CD1c-positive myeloid dendritic cell (primary cell): ENCODE measurements at regions not wholly inside any gene's neighbourhood (a gene's known extent, or its start where the extent isn't known, plus 50 kb on each side); places are given as distances from the start of the nearest gene placed in this dataset.

Source experiments
- DNase-seq: peaks from one replicate; pipeline ENCODE4 v3.0.0-alpha.2; 2016; ENCODE audit errors: extremely low spot score

GRCh38 chr10:94192974-94193373 lies 169.8 kb downstream of the NOC3L start:
- no peak for DNase-seq

- no peak for DNase-seq
These were observed 169.2 kb downstream of the NOC3L start for GRCh38 chr10:94193466-94193924.

GRCh38 chr10:94194256-94194655 lies 168.5 kb downstream of the NOC3L start:
- no peak for DNase-seq

DNA sequence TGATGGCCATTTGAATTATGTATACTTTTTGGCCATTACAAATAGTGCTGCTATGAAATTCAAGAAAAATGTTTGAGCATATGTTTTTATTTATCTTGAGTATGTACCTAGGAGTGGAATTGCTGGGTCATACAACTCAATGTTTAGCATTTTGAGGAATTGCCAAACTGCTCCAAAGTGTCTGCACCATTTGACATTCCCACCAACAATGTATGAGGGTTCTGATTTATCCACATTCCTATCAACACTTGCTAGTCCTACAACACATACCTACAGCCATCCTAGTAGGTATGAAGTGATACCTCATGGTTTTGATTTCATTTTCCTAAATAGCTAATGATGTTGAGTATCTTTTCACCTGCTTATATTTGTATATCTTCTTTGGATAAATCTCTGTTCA lies 165.5 kb downstream of the NOC3L start:
- DNase-seq: no peak

DNA sequence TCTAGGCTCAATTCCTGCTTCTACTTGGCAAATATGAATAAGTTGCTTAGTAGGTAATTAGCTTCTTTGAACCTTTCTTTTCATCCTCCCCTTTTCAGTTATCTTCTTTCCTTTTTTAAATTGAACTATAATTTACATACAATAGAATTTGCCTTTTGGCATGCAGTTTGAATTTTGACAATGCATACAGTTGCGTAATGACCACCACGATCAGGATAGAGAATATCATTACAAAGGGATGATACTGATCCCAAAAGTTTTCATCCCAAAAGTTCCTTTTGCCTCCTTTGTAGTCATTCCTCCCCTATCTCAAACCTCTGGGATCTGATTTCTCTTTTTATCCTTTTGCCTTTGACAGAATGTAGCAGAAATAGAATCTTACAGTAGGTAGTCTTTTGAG lies 164.4 kb downstream of the NOC3L start:
- DNase-seq: no peak

DNA sequence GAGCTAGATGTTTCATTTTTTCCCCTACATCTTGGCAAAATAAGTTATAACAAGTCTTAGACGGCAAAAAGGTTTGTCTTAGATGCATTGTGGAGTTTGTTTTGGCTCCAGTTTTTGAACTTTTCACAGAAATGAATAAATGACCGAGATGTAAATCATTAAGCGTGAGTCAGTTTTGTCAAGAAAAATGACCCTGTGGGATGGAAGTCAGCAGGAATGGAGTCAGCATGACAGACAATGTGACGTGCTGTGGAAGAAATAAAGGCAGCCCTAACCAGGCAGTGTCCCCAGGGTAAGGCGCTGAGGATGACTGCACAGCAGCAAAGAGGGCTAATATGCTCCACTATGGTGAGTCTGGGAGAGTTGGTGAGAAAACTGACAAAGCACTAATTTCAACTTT lies 163.2 kb downstream of the NOC3L start:
- no peak for DNase-seq

GRCh38 chr10:94200146-94200837 lies 162.4 kb downstream of the NOC3L start:
- no peak for DNase-seq

DNA sequence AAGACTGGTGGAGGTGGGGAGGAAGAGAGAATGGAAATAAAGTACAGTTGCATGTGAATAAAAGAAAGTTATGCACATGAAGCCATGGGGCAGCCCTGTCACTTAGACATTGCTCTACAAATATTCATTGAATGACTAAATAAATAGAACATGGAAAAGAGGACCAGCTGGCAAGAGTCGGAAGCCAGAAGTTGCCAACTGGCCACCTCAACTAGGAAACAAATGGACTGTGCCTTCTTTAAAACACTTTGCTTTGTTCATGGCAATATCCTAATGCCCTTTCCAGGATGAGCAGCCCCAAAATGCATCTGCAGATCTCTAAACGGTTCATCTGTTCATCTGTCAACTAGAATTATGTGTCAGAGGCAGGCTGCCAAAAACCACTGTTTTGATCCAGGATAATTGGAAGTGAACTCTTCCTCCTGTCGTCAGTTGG lies 157.3 kb downstream of the NOC3L start:
- no peak for DNase-seq

DNA sequence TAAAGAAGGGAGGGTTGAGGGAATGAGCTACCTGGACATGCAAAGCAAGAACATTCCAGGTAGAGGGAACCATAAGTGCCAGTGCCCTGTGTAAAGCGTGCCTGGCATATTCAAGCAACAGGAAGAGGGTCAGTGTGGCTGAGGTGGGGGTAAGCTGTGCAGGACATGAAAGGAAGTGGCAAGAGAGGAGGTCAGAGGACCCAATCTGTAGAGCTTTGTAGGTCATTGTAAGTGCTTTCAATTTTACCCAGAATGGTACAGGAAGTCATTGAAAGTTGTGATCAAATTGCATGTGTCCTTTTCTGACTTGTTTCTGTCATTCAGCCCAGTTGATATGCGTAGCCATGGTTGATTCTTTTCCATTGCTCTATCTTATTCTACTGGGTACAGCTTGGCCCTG lies 156.6 kb downstream of the NOC3L start:
- DNase-seq: no peak

GRCh38 chr10:94208315-94208714 lies 154.4 kb downstream of the NOC3L start:
- no peak for DNase-seq

DNA sequence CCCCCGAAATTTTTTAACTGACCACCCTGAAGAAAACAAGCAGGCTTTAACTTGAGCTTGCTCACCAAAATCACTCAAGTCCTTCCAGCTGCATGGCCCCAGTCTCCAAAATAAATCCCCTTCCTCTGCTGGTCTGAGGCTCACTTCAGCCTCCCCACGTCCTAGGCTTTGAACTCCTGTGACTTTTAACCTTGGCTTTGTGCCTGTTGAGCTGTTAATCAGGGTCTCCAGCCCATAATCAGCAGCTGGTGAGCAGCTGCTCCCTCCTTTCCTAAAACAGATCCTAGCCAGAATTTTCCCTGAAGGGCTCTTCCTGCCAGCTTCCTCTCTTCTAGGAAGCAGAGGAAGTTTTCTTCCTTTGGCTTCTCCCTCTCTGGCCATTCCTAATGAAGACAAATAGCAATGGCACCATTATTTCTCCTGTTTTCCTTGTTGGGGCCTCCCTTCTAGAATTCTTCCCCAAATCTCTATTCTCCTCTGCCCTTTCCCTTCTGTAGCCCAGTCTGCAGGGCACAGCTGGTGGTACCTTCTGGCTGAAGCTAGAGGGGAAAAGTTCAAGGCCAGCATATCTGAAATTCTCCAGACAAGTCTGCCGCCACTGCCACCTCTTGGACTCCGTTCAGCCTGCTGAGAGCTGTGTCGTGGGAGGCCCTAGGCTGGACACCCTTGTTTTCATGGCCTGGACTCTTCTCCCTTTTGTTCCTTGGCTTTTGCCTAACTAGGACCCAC lies 152.1 kb downstream of the NOC3L start:
- no peak for DNase-seq

DNA sequence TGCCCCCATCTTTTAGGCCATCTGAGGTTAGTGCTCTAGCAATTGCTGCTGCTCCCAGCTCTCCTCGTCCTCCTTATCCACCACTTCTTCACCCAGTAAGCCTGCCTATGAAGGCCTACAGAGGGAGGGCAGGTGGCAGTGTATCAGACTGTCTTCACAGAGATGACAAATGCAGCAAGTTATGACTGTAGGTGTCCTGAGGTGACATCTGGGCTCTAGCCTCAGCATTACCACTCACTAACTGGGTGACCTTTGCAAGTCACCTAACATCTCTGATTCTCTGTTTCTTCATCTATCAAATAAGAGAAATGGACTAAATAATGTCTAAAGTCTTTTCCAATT lies 151.6 kb downstream of the NOC3L start:
- DNase-seq: no peak

DNA sequence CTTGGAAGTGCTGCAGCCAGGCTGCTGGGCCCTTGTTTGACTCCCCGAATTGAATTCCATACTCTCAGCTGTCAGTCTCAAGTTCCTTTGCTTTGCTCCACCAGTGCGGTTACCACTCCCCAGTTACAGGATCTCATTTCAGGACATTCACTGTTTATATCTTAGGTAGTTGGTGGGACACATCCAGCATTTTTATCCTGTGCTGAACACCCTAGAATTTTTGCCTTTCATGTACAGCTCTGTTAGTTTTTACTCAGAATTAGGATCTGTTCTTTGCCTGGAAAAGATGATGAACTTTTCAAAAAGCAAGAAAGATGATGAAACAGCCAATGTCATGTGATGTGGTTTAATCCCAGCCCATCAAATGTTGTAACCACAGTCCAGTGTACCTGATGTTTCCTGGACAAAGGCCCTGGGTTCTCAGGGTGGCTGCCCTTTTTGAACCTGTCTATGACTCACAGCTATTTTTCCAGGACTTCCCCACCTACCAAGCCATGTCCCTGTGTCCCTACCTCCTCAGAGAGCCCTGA lies 149.7 kb downstream of the NOC3L start:
- DNase-seq: no peak

DNA sequence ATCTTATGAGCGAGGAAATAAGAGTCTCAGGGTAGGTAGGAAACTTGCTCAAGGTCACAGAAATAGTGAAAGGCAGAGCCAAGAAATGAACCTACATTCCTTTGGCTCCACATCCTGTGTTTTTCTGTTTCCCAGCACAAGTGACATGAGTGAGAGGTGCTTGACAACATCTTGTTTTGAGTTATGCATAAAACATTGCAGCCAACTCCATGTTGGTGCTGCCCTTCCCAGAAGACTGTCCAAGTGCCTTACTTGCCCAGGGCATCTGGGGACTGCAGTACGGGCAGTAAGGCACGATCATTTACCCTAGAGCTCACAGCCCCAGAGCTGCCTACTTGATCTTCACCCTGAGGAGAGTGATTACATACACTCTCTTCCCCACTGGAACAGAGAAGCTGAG lies 148.8 kb downstream of the NOC3L start:
- no peak for DNase-seq

DNA sequence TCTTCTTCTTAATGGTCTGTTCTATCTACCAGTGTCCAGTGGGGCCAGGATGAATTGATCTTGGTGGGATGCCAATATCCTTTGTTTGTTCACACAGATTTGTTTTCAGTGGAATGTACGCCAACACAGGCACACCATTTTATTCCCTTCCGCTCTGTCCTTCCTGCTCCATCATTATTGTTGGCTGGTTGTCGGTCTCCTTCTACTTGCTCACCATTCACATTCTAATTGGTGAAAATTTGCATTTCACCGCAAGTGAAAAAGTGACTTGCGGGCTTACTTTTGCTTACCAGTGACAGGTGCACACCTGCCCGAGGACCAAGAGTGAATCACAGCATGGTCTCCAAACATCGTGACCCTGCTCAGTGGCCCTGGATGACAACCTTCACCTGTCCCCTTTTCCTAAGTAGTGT lies 148.3 kb downstream of the NOC3L start:
- no peak for DNase-seq

- no peak for DNase-seq
These were observed 146.5 kb downstream of the NOC3L start for GRCh38 chr10:94216201-94216600.

GRCh38 chr10:94217411-94217810 lies 145.3 kb downstream of the NOC3L start:
- no peak for DNase-seq

- DNase-seq: no peak
These were observed 144.1 kb downstream of the NOC3L start for GRCh38 chr10:94218493-94219183.

GRCh38 chr10:94219829-94220228 lies 142.9 kb downstream of the NOC3L start:
- DNase-seq: no peak

DNA sequence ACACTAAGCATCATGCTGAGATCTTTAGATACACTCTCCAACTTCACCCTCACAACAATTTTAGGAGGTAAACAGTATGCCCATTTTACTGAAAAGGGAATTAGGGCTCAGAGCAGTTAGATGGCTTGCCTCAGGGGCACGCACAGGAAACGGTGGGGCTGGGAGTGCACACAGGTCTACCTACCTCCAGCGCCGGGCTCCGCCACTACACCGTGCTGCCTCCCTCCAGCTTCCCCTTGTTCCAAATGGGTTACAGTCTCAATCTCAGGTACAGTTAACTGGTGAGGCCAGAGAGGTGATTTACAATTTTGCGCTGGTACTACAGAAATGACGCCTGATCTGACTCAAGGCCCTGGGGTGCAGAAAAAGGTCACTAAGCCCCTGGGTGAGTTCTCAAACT lies 142.0 kb downstream of the NOC3L start:
- no peak for DNase-seq

GRCh38 chr10:94223702-94224370 lies 138.9 kb downstream of the NOC3L start:
- no peak for DNase-seq

DNA sequence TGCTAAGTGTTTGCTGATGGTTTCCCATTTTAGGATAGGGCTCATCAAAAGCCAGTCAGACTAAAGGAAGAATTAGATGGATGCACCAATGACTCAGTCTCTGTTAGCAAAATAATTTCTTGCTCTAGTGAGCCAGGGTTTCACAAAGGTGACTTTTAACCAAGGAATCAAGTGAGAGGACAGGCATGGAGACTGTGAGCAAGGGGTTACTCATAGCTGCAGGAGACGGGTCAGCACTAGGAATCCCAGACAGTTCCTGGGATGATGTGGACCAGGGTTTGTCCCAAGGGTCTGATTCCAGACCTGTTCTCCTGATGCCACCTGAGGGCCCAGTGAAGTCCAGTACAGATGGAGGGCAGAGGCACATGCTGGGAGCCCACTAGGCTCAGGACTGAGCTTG lies 138.1 kb downstream of the NOC3L start:
- no peak for DNase-seq
